SK-N-SH (cell line): ENCODE measurements at regions not wholly inside any gene's neighbourhood (a gene's known extent, or its start where the extent isn't known, plus 50 kb on each side); places are given as distances from the start of the nearest gene placed in this dataset.

ENCODE experiments used
- CTCF ChIA-PET: fragments of 300-600, 350-600 bp; formaldehyde crosslinking; extraction: SDS; loops from one replicate; lab custom pipeline; 2021; lab: Yijun Ruan, JAX
- POLR2A ChIA-PET: fragments of 350-600 bp; sonication (Branson Sonifier 250); formaldehyde crosslinking; extraction: SDS; loops from one replicate; lab custom pipeline; 2020; ENCODE audit warnings: antibody characterized with exemption, inconsistent platforms; lab: Yijun Ruan, JAX
- DNase-seq: peaks from one replicate; pipeline ENCODE4 v3.0.0; 2012
- H2AFZ ChIP-seq: fragments of 200-600 bp; sonication (generic); 2 replicates; pipeline ENCODE4 v1.8.1; 2016; ENCODE audit warnings: antibody characterized with exemption, mild to moderate bottlenecking, low read depth
- H3F3A ChIP-seq: fragments of 200-600 bp; sonication (generic); replicated peaks from 2 replicates; pipeline ENCODE3; 2016; ENCODE audit warnings: antibody characterized with exemption, mild to moderate bottlenecking; ENCODE audit not compliant: insufficient read depth
- H3K27ac ChIP-seq, 2 experiments: fragments of 200-500 bp in 1 of 2; fragments of 200-600 bp in 1 of 2; sonication (Bioruptor generic) in 1 of 2; sonication (generic), shearing (Covaris generic) in 1 of 2; 2 replicates each; pipeline versions ENCODE4 v1.5.1 to v1.6.1; 2014 to 2016; ENCODE audit warnings: low read depth in 2 of 2, inconsistent platforms in 1 of 2, low read length in 1 of 2, mild to moderate bottlenecking in 1 of 2, mixed read lengths in 1 of 2
- H3K27me3 ChIP-seq: fragments of 200-600 bp; sonication (generic), shearing (Covaris generic); 2 replicates; pipeline ENCODE4 v1.6.1; 2016; ENCODE audit warnings: mixed run types; ENCODE audit not compliant: insufficient read depth
- H3K36me3 ChIP-seq, 2 experiments: fragments of 200-500 bp in 1 of 2; fragments of 200-600 bp in 1 of 2; sonication (Bioruptor generic) in 1 of 2; sonication (generic) in 1 of 2; replicated peaks in 1 of 2; 2 replicates each; pipeline versions ENCODE3 to v1.5.1; 2014 to 2016; ENCODE audit warnings: low read length in 1 of 2, mild to moderate bottlenecking in 1 of 2; ENCODE audit not compliant: insufficient read depth in 2 of 2, control insufficient read depth in 1 of 2
- H3K4me1 ChIP-seq, 2 experiments: fragments of 200-500 bp in 1 of 2; fragments of 200-600 bp in 1 of 2; sonication (Bioruptor generic) in 1 of 2; sonication (generic), shearing (Covaris generic) in 1 of 2; 2 replicates each; pipeline versions ENCODE4 v1.5.1 to v1.6.1; 2014 to 2016; ENCODE audit warnings: low read depth in 1 of 2, low read length in 1 of 2, mixed run types in 1 of 2; ENCODE audit not compliant: insufficient read depth in 2 of 2, control insufficient read depth in 1 of 2
- H3K4me2 ChIP-seq: fragments of 200-600 bp; sonication (generic), shearing (Covaris generic); 2 replicates; pipeline ENCODE4 v1.6.1; 2017; ENCODE audit warnings: mixed run types
- H3K4me3 ChIP-seq, 2 experiments: fragments of 200-500 bp in 1 of 2; fragments of 200-600 bp in 1 of 2; sonication (Bioruptor generic) in 1 of 2; sonication (generic), shearing (Covaris generic) in 1 of 2; 2 replicates each; pipeline versions ENCODE4 v1.5.1 to v1.8.1; 2014 to 2016; ENCODE audit warnings: low read depth in 2 of 2, inconsistent platforms in 1 of 2, low read length in 1 of 2, mild to moderate bottlenecking in 1 of 2, mixed read lengths in 1 of 2, moderate library complexity in 1 of 2
- H3K79me2 ChIP-seq: fragments of 200-600 bp; sonication (generic); 2 replicates; pipeline ENCODE4 v1.8.1; 2017; ENCODE audit warnings: mild to moderate bottlenecking; ENCODE audit not compliant: insufficient read depth
- H3K9ac ChIP-seq: fragments of 200-600 bp; sonication (generic); 2 replicates; pipeline ENCODE4 v1.6.1; 2017; ENCODE audit warnings: mixed run types
- H3K9me2 ChIP-seq: fragments of 200-600 bp; sonication (generic); 2 replicates; pipeline ENCODE4 v1.6.1; 2017; ENCODE audit warnings: mixed run types
- H3K9me3 ChIP-seq: fragments of 200-600 bp; sonication (generic); 2 replicates; pipeline ENCODE4 v1.6.1; 2017; ENCODE audit warnings: mixed run types, mild to moderate bottlenecking, moderate library complexity
- H4K20me1 ChIP-seq: fragments of 200-600 bp; sonication (generic); 2 replicates; pipeline ENCODE4 v1.6.1; 2017; ENCODE audit warnings: mild to moderate bottlenecking, mixed run types; ENCODE audit not compliant: insufficient read depth
- EP300 ChIP-seq, 2 experiments: IDR thresholded peaks; 2 replicates each; pipeline versions ENCODE4 v1.4.0 to v1.6.1; 2012; ENCODE audit warnings: borderline replicate concordance in 1 of 2, low read depth in 1 of 2, low read length in 1 of 2
- EZH2phosphoT487 ChIP-seq: fragments of 200-600 bp; sonication (generic); IDR thresholded peaks from 2 replicates; pipeline ENCODE4 v1.6.1; 2017; ENCODE audit warnings: low read depth, mixed run types, mild to moderate bottlenecking, antibody characterized with exemption, moderate library complexity, borderline replicate concordance
- FOSL2 ChIP-seq: IDR thresholded peaks from 2 replicates; pipeline ENCODE4 v1.4.0; 2012; ENCODE audit warnings: low read depth, mild to moderate bottlenecking, moderate library complexity, borderline replicate concordance
- FOXJ3 ChIP-seq: sonication (generic); formaldehyde crosslinking; IDR thresholded peaks from 2 replicates; pipeline ENCODE4 v1.5.1; 2020; ENCODE audit warnings: mild to moderate bottlenecking, missing genetic modification reagents
- FOXM1 ChIP-seq: IDR thresholded peaks from 2 replicates; pipeline ENCODE4 v1.4.0; 2012; ENCODE audit warnings: low read depth, mild to moderate bottlenecking
- JUND ChIP-seq: IDR thresholded peaks from 2 replicates; pipeline ENCODE4 v1.4.0; 2012
- MAX ChIP-seq: IDR thresholded peaks from 2 replicates; pipeline ENCODE4 v1.4.0; 2012; ENCODE audit warnings: low read depth
- NFIC ChIP-seq: IDR thresholded peaks from 2 replicates; pipeline ENCODE4 v1.4.0; 2012; ENCODE audit warnings: borderline replicate concordance
- POLR2AphosphoS5 ChIP-seq: IDR thresholded peaks from 2 replicates; pipeline ENCODE4 v1.6.1; 2012; ENCODE audit warnings: low read depth, low read length
- RXRA ChIP-seq: IDR thresholded peaks from 2 replicates; pipeline ENCODE4 v1.4.0; 2012; ENCODE audit warnings: low read depth, mild to moderate bottlenecking, borderline replicate concordance
- TCF12 ChIP-seq: IDR thresholded peaks from 2 replicates; pipeline ENCODE4 v1.4.0; 2012
- TEAD4 ChIP-seq: IDR thresholded peaks from 2 replicates; pipeline ENCODE4 v1.4.0; 2012; ENCODE audit warnings: mild to moderate bottlenecking, borderline replicate concordance; ENCODE audit not compliant: insufficient read depth
- WGBS: methylation state at CpG from one replicate; pipeline ENCODE4 v1.1.6; 2017; ENCODE audit warnings: low lambda C conversion rate; 5-methylcytosine and 5-hydroxymethylcytosine counted together

GRCh38 chr1:94729267-94729666 is 90.9 kb upstream of the SLC44A3 start:
- POLR2A ChIA-PET, result no interaction called here
- no peak for DNase-seq
- H3K36me3 ChIP-seq, result no peaks in the 10 kb centered on the region
- peak overlapping the region; percentile 23 to 34; a peak in 1 of 4 replicates for H3K27ac ChIP-seq
- H3K4me1 ChIP-seq, result peaks cover 5 to 7% of the 10 kb centered on the region in 2 experiments; a peak in 2 of 4 replicates
- no peaks in the 10 kb centered on the region for H3K9me2 ChIP-seq
- TF ChIP-seq NFIC (peak; percentile 38; the same call in 1 of the 2 replicates), FOXJ3 (no peak), MAX (no peak), TCF12 (peak; percentile 74)
- no peaks in the 10 kb centered on the region for H3K79me2 ChIP-seq
- no peak overlapping the region for H2AFZ ChIP-seq
- H3F3A ChIP-seq, result peaks cover 15% of the 10 kb centered on the region
- H3K27me3 ChIP-seq, result no peaks in the 10 kb centered on the region
- H4K20me1 ChIP-seq, result no peaks in the 10 kb centered on the region
- no peak overlapping the region for H3K9ac ChIP-seq
- peak overlapping the region; percentile 31; the same call in 1 of the 2 replicates for H3K4me2 ChIP-seq
- CTCF ChIA-PET, result no interaction called here
- 40% methylated on average over 1 of the region's 1 CpG for WGBS
- H3K9me3 ChIP-seq, result no peaks in the 10 kb centered on the region
- peak overlapping the region in 1 of 2 experiments; percentile 42; a peak in 1 of 4 replicates for H3K4me3 ChIP-seq

DNA sequence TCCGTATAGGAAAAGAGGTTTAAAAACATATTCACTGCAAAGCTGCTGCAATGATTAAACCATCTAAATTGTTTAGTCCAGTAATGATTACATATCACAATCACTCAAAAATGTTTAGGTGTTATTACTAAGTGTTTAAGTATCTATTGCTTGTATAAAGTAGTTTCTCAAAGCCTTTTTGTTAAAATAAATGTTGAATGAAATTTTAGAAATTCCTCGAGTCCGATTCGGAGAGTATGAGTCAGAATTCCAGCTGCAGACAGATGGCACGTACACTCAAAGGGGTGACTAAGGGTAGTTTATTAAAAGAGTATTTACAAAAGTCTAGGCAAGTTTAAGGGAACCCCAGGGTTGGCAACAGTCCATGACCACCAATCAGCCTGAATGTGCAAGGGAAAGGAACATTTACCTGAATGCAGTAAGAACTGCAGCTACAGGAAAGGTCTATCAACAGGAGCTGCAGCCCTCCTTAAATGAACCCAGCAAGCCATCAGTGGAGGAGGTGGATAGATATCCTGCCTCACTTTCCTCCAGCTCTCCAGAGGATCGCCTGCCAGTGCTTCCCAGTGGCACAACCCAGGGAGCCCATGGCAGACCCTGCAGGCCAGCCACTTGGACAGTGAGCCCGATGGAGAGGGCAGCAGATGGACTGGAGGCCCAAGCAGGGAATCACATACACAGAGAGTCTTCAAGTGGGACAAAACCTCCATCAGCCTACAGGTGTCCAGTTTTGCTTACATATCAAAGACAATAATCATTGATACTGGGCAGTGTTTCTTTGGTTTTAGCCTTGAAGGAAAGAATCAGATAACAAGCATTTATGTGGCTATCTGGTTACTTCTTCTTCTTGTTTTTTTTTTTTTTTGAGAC is 92.1 kb upstream of the SLC44A3 start:
- Histone ChIP-seq H3K9ac (no peak overlapping the region), H3K4me2 (peak overlapping the region; percentile 22; the same call in 1 of the 2 replicates), H3K4me3 (no peak overlapping the region), H4K20me1 (no peaks in the 10 kb centered on the region), H3K4me1 (peaks cover 5 to 7% of the 10 kb centered on the region in 2 experiments; a peak in 2 of 4 replicates), H3K9me3 (no peaks in the 10 kb centered on the region), H3F3A (peaks cover 15% of the 10 kb centered on the region), H3K36me3 (no peaks in the 10 kb centered on the region), H2AFZ (no peak overlapping the region), H3K27ac (no peak overlapping the region), H3K79me2 (no peaks in the 10 kb centered on the region), H3K27me3 (no peaks in the 10 kb centered on the region), H3K9me2 (no peaks in the 10 kb centered on the region)
- no peak for DNase-seq
- TF ChIP-seq JUND, result peak; percentile 76
- peak; percentile 37; the same call in 1 of the 2 replicates for TF ChIP-seq RXRA
- TF ChIP-seq POLR2AphosphoS5, result peak; percentile 17; the same call in 1 of the 2 replicates
- TF ChIP-seq EP300 (IDR thresholded peaks at IDR 0.05; ENCODE audit: borderline replicate concordance in 1 of 2, low read depth in 1 of 2, low read length in 1 of 2), result peak in 1 of 2 experiments; percentile 29; a peak in 1 of 4 replicates
- TF ChIP-seq NFIC, result peak; percentile 28; the same call in 1 of the 2 replicates
- TF ChIP-seq TCF12, result peak; percentile 79
- no peak for TF ChIP-seq TEAD4
- TF ChIP-seq FOSL2, result peak; percentile 79
- no peak for TF ChIP-seq FOXM1
- no peak for TF ChIP-seq EZH2phosphoT487
- POLR2A ChIA-PET, result no interaction called here
- CTCF ChIA-PET, result no interaction called here
- 31% methylated on average over 7 of the region's 7 CpGs for WGBS
